Right atrium auricular region (tissue), 2 donors: ENCODE measurements at regions not wholly inside any gene's neighbourhood (a gene's known extent, or its start where the extent isn't known, plus 50 kb on each side); places are given as distances from the start of the nearest gene placed in this dataset.

Experiments
- DNase-seq: peaks from one replicate; pipeline ENCODE4 v3.0.0-alpha.2; 2019; ENCODE audit warnings: low spot score
- H3K27ac ChIP-seq, 2 donors: fragments of 200-600 bp; sonication (generic); 1 replicate in 1 of 2; 2 replicates in 1 of 2; pipeline ENCODE4 v1.5.1; 2016 to 2019
- H3K27me3 ChIP-seq, 2 donors: fragments of 200-600 bp; sonication (generic); one replicate each; pipeline versions ENCODE4 v1.5.1 to v1.6.0; 2017 to 2019
- H3K36me3 ChIP-seq: fragments of 200-600 bp; sonication (generic); one replicate; pipeline ENCODE4 v1.5.1; 2016
- H3K4me1 ChIP-seq, 2 donors: fragments of 200-600 bp; sonication (generic); one replicate each; pipeline versions ENCODE4 v1.5.1 to v1.6.0; 2017 to 2019
- H3K4me3 ChIP-seq, 2 donors: fragments of 200-600 bp; sonication (generic); 1 replicate in 1 of 2; 2 replicates in 1 of 2; pipeline ENCODE4 v1.5.1; 2017 to 2019; ENCODE audit warnings: mild to moderate bottlenecking in 1 of 2, moderate library complexity in 1 of 2
- H3K9me3 ChIP-seq, 2 donors: fragments of 200-600 bp; sonication (generic); one replicate each; pipeline ENCODE4 v1.5.1; 2019
- TF ChIP-seq, protein P1 (sequence below), 2 donors: fragments of 200-600 bp; sonication (generic); IDR thresholded peaks; one replicate each; pipeline ENCODE4 v1.5.1; 2019; ENCODE audit warnings: antibody characterized with exemption in 2 of 2

DNA sequence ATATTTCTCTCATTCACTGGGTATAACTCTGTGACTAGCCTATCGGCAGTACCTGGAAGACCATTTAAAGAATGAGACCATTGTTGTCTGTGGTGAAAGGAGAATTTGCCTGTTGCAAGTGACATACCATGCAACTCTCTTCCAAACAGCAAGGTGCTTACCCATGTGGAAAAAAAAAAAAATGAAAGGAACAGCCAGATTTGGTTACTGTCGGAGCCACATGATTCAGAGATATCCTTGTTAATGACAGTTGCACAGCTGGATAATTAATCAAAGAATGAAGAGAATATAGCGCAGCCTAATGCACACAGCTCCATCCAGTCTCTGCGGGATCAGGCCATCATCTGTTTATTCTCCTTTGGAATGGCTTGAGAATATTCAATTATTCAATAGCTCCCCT is 141.8 kb downstream of the HRH4 start:
- no peak for DNase-seq
- no peaks in the 10 kb centered on the region for H3K27me3 ChIP-seq
- H3K4me3 ChIP-seq = no peak overlapping the region
- TF ChIP-seq, protein P1, sequence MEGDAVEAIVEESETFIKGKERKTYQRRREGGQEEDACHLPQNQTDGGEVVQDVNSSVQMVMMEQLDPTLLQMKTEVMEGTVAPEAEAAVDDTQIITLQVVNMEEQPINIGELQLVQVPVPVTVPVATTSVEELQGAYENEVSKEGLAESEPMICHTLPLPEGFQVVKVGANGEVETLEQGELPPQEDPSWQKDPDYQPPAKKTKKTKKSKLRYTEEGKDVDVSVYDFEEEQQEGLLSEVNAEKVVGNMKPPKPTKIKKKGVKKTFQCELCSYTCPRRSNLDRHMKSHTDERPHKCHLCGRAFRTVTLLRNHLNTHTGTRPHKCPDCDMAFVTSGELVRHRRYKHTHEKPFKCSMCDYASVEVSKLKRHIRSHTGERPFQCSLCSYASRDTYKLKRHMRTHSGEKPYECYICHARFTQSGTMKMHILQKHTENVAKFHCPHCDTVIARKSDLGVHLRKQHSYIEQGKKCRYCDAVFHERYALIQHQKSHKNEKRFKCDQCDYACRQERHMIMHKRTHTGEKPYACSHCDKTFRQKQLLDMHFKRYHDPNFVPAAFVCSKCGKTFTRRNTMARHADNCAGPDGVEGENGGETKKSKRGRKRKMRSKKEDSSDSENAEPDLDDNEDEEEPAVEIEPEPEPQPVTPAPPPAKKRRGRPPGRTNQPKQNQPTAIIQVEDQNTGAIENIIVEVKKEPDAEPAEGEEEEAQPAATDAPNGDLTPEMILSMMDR (IDR thresholded peaks at IDR 0.05) = no peak
- no peaks in the 10 kb centered on the region for H3K4me1 ChIP-seq
- H3K27ac ChIP-seq = no peak overlapping the region
- no peaks in the 10 kb centered on the region for H3K36me3 ChIP-seq
- H3K9me3 ChIP-seq = no peaks in the 10 kb centered on the region

DNA sequence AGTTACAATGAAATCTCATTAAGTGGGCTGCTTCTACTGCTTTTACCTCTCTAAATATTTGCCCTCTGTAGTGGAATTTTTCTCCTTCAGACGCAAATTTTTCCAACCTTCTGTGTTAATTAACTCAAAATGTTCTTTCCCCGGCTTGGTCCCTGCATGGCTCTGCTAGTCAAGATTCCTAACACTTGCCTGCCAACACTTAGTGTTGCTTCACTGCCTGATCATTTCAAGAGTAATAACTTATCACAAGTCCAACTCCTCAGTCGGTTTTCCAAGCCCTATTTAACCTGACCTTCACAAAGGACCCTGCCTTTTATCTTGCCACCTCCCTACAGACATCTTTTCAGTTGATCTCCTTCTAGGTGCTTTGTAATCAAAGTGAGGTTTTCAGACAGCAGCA is 142.7 kb downstream of the HRH4 start:
- no peaks in the 10 kb centered on the region for H3K36me3 ChIP-seq
- TF ChIP-seq, protein P1 (IDR thresholded peaks at IDR 0.05) = no peak
- no peak overlapping the region for H3K27ac ChIP-seq
- no peaks in the 10 kb centered on the region for H3K27me3 ChIP-seq
- no peak for DNase-seq
- H3K4me1 ChIP-seq = no peaks in the 10 kb centered on the region
- H3K4me3 ChIP-seq = no peak overlapping the region
- H3K9me3 ChIP-seq = no peaks in the 10 kb centered on the region

DNA sequence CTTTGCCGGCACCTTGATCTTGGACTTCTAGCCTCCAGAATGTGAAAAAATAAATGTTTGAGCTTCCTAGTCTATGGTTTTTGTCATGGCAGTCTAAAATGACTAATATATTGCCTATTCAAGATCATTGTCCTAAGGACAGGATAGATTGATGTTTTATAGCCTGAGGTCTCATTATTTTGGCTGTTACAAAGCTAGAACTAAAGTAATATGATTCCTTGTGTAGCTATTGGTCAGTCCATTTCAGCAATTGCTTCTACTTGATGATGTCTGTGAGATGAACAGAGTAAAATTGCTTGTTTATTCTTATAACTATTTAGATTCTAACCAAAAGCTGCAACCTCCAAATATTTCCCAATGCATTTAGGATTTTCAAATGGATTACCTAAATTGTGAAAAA is 145.0 kb downstream of the HRH4 start:
- DNase-seq = no peak
- Histone ChIP-seq H3K36me3 (no peaks in the 10 kb centered on the region), H3K27ac (no peak overlapping the region), H3K9me3 (no peaks in the 10 kb centered on the region), H3K4me1 (no peaks in the 10 kb centered on the region), H3K27me3 (no peaks in the 10 kb centered on the region), H3K4me3 (no peak overlapping the region)
- TF ChIP-seq, protein P1 (IDR thresholded peaks at IDR 0.05) = no peak

DNA sequence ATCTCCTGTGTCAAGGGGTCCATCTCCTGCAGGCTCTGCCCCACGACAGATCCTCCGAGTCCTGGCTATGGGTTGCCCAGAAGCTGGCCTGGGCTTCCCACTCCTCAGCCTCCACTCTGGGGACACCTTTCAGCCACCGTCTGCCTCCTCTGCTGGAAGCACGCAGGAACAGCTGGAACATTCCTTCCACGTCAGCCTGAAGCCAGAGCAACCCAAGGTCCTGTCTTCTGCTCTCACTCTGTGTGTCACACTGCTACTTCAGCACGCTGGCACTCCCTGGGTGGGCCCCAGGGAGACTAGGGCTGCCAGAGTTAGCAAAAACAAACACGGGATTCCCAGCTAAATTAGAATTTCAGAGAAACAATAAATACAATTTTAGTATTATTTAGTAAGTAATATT is 148.8 kb downstream of the HRH4 start:
- no peaks in the 10 kb centered on the region for H3K4me1 ChIP-seq
- H3K4me3 ChIP-seq = no peak overlapping the region
- no peaks in the 10 kb centered on the region for H3K27me3 ChIP-seq
- no peaks in the 10 kb centered on the region for H3K9me3 ChIP-seq
- TF ChIP-seq, protein P1 (IDR thresholded peaks at IDR 0.05) = no peak
- H3K27ac ChIP-seq = no peak overlapping the region
- DNase-seq = no peak
- no peaks in the 10 kb centered on the region for H3K36me3 ChIP-seq

DNA sequence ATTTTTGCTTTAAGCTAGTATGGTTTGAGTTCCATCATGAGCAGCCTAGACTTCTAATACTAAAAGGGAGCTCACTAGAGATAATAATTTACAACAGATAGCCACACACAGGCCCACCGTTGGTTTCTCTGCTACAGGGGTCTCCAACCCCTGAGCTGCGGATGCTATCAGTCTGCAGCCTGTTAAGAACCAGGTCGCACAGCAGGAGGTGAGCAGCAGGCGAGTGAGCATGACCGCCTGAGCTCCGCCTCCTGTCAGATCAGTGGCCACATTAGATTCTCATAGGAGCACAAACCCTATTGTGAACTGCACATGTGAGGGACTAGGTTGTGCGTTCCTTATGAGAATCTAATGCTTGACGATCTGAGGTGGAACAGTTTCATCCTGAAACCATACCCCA is 150.6 kb downstream of the HRH4 start:
- Histone ChIP-seq H3K4me1 (no peaks in the 10 kb centered on the region), H3K9me3 (no peaks in the 10 kb centered on the region), H3K27me3 (no peaks in the 10 kb centered on the region), H3K36me3 (no peaks in the 10 kb centered on the region), H3K27ac (no peak overlapping the region), H3K4me3 (no peak overlapping the region)
- no peak for DNase-seq
- TF ChIP-seq, protein P1 (IDR thresholded peaks at IDR 0.05) = no peak

DNA sequence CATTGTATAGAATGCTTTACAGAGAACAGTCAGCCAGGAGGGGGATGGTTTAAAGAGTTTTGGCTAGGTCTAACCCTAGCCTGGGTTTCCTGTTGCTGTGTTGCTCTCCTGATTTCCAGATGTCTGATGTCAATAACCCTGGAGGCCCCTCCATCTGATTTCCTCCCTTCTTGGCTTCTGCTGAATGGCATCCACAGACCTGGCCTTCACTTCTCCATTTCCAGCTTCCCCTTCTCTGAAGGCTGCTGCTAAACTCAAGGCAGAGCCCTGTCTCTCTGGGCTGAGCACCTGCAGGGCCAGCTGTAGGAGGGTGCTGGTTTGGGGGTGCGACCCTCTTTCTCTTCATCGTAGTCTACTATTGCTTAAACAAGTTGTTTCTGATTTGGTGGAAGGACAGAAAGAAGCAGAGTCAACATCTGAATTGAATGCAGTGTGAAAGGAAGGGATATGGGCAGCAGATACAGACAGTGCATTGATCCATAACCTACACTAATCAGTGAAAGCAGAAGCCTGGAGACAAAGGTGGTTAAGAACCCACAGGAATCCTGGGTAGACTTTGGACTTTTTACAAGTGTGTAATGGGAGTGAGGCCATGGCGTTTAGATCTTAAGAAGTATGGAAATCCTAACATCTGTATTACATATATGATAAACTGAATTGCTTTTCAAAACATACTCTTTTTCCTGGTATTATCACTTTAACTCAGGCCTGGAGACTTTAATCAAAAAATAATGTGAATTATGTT is 153.6 kb downstream of the HRH4 start:
- Histone ChIP-seq H3K36me3 (no peaks in the 10 kb centered on the region), H3K9me3 (no peaks in the 10 kb centered on the region), H3K4me1 (no peaks in the 10 kb centered on the region), H3K27ac (no peak overlapping the region), H3K27me3 (no peaks in the 10 kb centered on the region), H3K4me3 (no peak overlapping the region)
- DNase-seq = no peak
- TF ChIP-seq, protein P1 (IDR thresholded peaks at IDR 0.05) = no peak
